NCI-H2227 treated with DMSO at 0.1 percent for 48 hours (cell line): ENCODE measurements at regions not wholly inside any gene's neighbourhood (a gene's known extent, or its start where the extent isn't known, plus 50 kb on each side); places are given as distances from the start of the nearest gene placed in this dataset.
A peak's percentile ranks its signal among the peaks of the same experiment; 100 is the strongest.
"Not testable (repeated sequence)": the region's sequence is repeated elsewhere in the genome, so short reads cannot be mapped to it uniquely, and the experiment has no call there.

ENCODE experiments used
- DNase-seq: peaks from one replicate; lab custom pipeline; 2025; lab: John Stamatoyannopoulos, UW

DNA sequence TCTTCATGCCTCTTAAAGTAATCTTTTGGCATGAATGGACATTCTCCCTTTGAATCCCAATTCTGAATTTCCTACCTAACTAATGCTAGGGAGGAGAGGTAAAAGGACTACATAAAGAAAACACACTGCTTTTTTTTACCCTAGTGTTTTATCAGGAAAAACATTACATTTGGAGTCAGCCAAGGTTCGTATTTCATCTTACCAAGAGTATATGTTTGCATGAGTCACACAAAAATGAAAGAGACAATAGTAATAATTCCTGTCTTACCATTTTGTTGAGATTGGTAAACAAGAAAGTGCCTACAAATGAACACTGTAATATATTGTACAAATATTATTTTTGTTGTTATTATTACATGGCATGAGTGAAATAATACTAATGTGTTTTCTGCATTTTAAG lies 112.9 kb upstream of the WARS2 start:
- no peak for DNase-seq

DNA sequence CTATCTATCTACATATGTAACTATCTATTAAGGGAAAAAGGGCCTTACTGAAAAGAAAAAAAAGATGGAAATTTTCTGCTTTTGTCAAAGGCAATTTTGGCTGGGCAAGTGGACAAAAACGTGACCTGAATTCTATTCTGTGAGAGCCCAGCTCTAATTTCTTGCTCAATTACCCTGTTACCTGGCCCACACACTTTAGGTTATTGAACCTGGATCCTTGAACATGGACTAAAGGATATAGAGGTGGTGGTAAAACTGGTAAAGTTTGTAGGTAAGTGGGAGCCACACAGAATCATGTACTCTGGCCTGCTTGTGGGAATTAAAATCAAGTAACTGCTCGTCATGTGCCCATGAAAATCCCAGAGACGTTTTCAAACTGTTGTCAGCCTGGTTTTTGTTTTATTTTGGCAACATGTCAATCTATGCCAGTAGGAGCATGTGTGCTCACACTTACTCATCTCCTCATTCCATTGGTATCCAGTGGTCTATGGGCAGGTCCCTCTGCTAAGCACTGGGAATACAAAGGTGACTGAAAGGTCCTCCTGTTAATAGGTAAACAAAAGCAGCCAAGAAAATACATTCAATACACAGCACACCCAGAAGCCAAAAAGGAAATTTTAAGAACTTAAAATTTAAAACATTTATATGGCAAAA lies 113.7 kb upstream of the WARS2 start:
- DNase-seq, result no peak

DNA sequence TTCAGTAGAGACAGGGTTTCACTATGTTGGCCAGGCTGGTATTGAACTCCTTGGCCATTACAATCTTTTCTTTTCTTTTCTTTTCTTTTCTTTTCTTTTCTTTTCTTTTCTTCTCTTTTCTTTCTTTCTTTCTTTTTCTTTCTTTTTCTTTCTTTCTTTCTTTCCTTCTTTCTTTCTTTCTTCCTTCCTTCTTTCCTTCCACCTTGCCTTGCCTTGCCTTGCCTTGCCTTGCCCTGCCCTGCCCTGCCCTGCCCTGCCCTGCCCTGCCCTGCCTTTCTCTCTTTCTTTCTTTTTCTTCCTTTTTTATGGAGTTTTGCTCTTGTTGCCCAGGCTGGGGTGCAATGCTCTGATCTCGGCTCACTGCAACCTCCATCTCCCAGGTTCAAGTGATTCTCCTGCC lies 112.5 kb upstream of the HAO2 start:
- not testable (repeated sequence) for DNase-seq

DNA sequence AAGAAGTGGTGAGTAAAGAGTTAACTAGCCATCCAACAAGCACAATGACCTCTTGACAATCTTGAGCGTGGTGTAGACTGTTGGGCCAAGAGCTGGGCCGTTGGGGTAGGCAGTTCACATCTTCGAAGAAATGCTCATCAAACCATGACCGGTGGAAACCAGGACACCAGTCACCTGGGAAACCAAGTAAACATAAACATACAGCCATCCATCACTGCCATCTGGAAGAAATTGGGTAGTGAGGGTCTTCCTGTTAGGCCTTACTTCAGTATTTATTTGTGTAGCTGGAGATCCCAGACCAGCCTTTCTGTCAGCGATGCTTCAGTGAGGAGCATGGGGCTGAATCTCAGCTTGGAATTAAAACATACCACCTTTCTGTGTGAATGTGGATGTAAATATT lies 108.1 kb upstream of the HAO2 start:
- DNase-seq, result no peak

DNA sequence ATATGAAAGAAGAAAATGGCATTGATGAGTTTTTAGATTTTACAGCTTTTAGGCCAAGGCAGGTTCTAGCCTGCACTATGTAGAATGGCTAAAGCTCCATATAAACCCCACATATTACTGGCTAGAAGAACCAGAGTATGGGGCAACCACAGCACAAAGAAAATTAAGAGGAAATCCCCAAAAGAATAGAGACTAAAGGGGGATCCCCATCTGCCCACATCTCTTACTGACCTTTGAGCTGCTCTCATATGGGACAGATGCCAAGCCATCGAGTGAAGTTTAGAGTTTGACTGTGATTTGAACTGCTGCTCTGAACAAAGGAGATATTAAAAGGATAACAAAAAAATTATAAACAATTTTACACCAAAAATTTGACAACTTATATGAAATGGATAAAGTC lies 102.2 kb upstream of the HAO2 start:
- no peak for DNase-seq

DNA sequence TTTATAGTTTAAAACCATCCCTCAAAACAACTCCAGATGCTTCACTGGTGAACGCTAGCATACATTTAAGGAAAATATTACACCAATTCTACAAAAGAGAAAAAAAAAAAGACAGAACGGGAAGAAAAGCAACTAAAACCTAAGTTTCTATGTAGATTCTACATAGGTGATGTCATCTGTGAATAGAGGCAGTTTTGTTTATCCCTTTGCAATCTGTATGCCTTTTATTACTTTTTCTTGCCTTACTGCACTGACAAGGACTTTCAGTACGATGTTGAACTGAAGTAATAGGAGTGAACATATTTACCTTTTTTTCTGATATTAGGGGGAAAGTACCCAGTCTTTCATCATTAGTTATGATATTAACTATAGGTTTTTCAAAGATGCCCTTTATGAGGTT lies 101.7 kb upstream of the HAO2 start:
- DNase-seq, result no peak

DNA sequence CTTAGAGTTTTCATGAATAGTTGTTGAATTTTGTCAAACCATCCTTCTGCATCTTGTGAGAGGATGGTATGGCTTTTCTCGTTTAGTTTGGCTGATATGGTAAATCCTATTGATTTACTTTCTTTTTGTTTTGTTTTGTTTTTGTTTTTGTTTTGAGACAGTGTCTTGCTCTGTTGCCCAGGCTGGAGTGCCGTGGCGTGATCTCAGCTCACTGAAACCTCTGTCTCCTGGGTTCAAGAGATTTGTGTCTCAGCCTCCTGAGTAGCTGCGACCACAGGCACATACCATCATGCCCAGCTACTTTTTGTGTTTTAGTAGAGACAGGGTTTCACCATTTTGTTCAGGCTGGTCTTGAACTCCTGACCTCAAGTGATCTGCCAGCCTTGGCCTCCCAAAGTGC lies 101.3 kb upstream of the HAO2 start:
- DNase-seq, result not testable (repeated sequence)

DNA sequence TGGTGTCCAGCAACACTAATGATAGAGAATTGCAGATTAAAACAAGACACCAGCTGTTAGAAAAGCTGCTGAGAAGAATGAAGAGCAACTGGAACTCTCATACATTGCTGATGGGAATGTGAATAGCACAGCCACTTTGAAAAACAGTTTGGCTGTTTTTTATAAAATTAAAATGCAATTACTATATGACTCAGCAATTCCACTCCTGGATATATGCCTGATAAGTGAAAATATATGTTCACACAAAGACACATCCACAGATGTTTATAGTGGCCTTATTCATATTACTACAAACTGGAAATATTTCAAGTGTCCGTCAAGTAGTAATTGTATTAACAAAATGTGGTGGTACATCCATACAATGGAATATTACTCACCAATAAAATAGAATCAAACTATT lies 99.7 kb upstream of the HAO2 start:
- no peak for DNase-seq

DNA sequence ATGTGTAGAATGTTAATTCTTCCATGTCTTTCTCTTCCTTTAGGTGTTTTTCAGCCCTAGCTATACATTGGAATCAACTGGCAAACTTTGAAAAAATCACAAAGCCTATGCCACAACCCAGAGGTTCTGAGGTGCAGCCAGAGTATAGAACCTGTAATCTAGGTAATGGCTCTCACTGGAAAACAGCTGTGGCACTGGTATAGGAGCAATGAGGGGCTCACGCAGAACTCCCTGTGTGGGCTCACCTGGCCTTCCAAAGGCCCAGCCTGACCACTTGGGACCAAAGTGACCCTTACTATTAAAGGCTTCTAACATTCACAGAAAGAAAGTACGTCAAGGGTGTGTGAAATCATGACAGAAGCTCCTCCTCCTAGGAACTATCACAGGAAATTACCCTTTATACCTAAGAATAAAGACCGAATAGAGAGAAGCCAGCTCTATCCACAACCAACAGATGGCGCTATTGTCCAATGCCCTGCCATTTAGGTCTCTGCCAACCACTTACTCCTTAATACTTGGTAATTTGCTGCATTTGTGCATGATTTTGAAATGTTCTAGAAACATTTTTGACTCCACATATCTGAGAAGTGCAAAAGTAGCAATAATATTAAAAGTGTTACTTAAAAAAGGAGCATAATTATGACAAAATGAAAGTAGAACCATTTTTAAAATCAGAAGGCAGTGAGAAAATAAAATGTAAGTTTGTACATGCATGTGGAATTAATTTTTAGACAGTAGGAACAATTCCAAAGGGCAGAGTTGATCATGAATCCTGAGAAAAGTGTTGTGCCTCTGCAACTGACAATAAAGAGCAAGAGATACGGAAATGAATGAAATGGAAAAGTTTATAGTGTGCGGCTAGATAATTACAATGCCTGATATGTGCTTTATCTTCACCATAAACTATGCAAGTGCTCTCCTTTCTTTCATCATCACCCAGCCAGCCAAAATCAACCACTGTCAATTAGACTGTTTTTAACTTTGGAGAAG lies 93.1 kb upstream of the HAO2 start:
- peak; percentile 38 for DNase-seq

DNA sequence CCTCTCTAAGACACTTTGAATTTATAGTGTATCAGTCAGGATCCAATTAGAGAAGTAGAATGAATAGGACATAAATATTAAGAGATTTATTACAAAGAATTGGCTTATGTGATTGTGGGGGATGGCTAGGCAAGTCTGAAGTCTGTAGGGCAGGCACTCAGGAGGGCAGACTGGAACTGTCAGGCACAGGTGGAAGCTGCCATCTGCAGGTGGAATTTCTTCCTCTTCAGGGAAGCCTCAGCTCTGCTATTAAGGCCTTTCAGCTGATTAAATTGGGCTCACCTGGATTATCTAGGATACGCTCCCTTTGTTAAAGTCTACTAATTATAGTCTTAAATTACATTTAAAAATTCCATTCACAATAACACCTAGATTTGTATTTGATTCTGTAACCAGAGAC lies 92.0 kb upstream of the HAO2 start:
- DNase-seq, result no peak

DNA sequence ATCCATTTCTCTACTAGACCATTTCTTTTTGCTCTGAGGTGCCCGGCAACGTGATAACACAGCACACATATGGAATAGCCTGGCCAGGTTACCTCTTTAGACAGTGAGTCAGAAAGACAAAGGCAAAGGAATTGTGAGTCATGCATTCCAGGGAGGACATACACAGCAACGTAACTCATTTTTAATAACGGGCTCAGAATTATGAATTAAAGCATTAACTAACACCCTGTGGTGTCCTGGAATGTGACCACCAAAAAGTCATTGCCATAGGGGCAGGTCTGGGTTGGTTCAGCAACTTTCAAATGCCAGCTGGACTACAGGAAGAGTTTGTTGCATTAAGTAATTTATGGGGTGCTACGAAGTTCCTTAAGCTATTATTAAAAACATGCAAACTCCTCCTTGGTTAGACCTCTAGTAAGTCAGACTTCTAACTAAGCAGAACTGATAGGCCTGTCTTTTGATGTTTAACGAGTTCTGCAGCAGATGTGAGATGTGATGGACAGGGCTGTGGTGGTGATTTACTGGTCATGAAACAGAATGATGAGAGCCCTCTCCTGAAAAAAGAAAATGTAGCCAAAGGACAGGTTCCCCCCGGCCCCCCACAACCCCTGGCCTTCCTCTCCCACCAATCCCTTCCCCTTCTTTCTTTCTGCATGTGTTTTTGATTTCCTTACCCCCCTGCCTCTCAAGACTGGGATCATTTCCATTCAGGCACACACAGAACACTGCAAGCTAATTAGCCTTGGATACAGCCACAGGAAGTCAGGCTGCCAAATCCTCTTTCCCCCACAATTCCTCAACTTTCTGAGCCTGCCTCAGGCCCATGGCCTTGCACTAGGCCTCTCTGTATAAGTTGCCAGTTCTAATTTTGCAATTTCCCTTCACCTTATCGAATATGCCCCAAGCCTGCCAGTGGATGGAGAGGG lies 88.9 kb upstream of the HAO2 start:
- DNase-seq, result no peak

DNA sequence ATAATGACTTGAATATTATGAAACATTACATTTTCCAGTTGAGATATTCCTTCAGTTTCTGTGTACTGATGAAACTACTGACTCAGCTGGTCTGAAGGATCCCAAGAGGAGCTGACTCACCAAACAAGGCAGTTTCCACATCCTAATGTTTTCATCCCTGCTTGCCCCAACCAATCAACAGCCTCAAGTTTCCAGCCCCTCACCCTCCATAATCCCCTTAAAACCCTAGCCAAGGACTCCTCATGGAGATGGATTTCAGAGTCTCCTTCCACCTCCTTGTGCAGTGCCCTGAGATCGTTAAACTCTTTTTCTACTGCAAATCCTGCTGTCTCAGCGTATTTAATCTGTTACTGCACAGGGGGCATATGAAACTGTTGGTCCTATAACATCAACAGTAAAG lies 83.1 kb upstream of the HAO2 start:
- no peak for DNase-seq

DNA sequence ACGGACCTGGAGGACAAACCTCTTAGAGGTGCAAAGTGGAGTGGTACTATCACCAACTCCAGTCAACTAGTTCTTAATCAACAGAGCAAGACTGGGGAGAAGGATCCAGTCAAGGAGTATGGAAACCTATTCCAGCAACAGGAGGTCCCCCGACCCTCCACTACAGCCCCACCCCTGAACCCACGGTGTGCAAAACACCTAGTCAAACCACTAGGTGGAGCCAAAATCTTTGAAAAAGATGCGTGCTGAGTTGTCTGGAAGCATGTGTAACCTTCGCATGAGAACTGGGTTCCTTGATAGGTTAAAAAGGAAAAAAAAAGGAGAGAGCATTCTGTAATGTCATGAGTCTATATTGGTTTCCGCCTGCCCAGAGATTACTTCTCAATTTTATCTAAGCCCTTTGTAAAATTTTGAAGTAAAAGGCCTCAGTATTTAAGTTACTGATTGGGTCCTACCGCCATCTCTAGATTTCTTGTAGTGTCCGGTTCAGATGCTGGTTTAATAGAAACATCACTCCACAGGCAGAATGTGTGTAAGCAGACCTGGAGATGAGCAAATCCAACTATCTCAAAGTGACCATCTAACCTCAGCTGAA lies 81.9 kb upstream of the HAO2 start:
- DNase-seq, result peak; percentile 26

DNA sequence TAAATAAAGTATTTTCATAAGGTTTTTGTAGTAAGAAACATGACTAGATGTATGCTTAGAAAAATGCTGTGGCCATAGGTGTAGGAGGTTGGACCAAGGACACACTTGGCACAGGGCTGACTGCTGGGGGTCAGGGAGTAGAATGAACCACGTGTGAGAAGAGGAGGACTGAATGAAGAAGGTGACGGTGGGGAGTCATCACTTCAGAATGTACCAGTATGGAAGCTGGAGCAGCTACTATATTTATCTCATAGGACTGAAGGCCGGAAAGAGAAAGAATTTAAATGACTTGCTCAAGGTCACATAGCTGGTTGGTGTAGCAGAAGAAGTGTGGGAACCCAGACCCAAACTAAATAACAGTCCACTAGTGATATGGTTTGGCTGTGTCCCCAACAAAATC lies 79.8 kb upstream of the HAO2 start:
- no peak for DNase-seq

DNA sequence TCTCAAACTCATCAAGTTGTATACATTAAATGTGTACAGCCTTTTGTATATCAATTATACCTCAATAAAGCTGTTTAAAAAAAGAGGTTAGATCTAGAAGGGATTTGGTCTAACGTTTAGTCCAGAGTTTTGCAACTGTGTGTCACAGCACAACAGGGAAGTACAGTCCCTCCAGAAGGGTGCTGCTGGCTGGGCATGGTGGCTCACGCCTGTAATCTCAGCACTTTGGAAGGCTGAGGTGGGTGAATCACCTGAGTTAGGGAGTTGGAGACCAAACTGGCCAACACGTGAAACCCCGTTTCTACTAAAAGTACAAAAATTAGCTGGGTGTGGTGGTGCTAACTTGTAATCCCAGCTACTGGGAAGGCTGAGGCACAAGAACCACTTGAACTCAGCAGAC lies 78.3 kb upstream of the HAO2 start:
- DNase-seq, result no peak

DNA sequence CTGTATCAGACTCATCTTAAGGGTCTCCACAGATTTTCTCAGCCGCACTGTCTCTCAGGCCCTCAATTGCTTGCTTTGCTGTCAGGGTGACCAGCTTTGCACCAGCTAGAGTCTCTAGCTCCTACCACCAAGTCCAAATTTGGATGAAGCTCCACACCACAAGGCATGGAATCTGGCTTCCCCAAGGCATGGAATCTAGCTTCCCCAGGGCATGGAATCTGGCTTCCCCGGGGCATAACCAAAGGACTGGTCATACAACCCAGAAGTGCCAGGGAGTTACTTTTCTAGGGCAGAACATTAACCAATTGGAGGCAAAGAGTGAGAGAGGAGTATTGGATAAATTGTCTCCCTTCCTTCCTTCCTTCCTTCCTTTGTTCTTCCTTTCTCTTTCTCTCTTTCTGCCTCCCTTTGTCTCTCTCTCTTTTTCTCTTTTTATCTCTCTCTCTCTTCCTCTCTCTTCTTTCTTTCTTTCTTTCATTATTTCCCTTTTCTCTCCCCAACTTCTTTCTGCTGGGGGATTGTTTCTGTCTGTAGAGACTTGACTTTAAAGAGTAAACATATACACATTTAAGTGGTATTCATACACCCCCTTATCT lies 76.9 kb upstream of the HAO2 start:
- no peak for DNase-seq

DNA sequence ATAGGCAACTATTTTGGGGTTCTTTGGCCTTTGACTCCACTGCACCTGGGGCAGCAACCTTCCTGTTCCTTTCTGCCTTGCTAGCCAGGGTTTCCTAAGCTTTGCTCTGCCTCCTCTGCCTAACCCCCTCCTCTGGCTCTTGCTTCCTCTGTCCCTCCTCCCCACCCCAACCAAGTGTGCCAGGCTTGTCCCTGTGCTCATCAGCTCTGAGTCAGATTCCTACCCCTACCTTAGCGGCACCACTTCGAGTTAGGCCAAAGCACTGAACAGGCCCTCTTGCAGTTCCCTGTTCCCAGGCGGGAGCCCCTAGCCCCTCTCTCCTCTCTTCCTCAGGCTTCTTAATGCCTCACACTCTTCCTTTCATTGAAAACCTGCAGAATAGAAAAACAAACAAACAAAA lies 74.8 kb upstream of the HAO2 start:
- DNase-seq, result no peak

DNA sequence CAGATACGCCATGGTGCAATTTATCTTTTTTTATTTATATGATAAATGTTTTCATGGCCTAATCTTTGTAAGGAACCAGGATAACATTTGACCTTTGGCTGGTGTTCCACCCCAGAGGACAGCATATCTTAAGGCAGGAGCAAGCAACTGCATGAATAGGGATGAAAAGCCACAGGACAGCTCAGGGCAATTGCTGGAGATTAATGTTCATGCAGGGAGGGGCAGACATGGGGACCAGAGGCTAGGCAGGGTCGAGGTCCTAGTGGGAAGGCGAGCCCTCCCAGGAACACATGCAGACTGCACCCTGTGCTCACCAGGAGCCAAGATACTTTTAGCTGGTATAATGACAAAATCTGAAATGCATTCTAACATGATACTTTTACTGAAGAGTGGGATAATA lies 74.4 kb upstream of the HAO2 start:
- no peak for DNase-seq

DNA sequence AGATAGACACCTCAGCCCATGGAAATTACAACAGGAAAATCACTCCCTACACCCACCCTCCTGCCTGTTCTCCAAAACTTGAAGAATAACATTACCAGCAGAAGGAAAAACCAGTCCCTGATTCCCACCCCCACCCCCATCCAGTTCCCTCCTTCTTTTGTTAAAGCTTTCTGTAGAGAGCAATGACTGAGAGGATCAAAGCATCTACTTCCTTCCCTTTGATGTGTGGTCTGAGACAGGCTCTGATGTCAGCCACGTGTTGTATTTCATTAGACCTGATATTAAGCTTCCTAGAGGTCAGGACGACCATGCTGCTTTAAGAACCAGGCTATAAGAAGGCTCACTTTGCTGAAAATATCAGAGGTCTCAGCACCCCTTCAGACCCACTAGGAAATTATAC lies 73.9 kb upstream of the HAO2 start:
- DNase-seq, result no peak

DNA sequence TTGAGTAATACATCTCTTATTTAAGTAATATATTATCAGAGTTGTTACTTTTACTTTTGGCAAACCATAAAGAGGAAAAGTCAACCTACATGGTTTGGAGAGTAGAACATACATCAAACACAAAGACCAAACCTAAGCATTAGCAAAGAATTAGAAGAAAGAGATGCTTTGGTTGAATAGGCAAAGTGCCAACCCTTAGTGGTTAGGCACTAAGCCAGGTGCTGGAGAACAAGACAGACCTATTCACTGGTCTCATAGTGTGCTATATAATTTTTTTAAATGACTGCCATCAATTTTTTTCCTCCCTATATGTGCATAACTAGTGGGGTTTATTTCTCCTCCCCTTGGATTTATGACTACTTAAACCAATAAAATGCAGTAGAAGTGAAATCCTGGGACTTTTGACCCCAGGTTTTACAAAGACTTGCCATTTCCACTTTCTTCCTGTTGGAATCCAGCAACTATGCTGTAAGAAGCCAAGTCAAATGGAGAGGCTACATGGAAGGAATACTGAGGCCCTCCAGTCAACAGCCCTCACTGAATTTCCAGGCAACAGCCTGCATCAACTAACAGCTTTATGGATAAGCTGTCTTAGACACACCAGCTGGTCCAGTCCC lies 69.8 kb upstream of the HAO2 start:
- DNase-seq, result no peak

DNA sequence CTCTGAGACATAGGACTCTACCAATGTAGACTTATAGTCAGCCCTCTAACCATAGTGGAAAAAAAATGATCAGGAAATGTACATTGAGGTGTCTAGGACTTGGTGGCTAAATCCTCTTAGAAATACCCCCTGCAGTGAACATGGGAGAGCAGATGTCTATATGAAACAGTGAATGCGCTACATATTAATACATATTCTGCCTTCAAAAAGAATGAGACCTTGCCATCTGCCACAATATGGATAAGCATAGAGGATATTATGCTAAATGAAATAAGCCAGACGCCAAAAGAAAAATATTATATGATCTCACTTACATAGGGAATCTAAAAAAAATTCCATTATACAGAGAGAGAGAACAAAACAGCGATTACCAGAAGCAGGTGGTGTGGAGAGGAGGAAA lies 66.6 kb upstream of the HAO2 start:
- no peak for DNase-seq
